HG03457 (cell line): ENCODE measurements at regions not wholly inside any gene's neighbourhood (a gene's known extent, or its start where the extent isn't known, plus 50 kb on each side); places are given as distances from the start of the nearest gene placed in this dataset.
"Not testable (repeated sequence)": the region's sequence is repeated elsewhere in the genome, so short reads cannot be mapped to it uniquely, and the experiment has no call there.

ENCODE experiments used
- ATAC-seq: cut with Tn5 transposase; IDR thresholded peaks from one replicate; pipeline ENCODE4 v1.9.1; 2021; ENCODE audit warnings: moderate number of reproducible peaks; ENCODE audit not compliant: unreplicated experiment

GRCh38 chr6:165768961-165769360, 105.9 kb upstream of the PDE10A start:
- ATAC-seq, result no peak

- no peak for ATAC-seq
Observed at GRCh38 chr6:165767228-165767627, 104.2 kb upstream of the PDE10A start.

GRCh38 chr6:165766457-165766856, 103.4 kb upstream of the PDE10A start:
- no peak for ATAC-seq

- ATAC-seq, result no peak
Observed at GRCh38 chr6:165766026-165766425, 103.0 kb upstream of the PDE10A start.

GRCh38 chr6:165765256-165765655, 102.2 kb upstream of the PDE10A start:
- ATAC-seq, result not testable (repeated sequence)

- ATAC-seq, result no peak
Observed at GRCh38 chr6:165762876-165763275, 99.8 kb upstream of the PDE10A start.

- ATAC-seq, result no peak
Observed at GRCh38 chr6:165762125-165762524, 99.1 kb upstream of the PDE10A start.

GRCh38 chr6:165760803-165761185, 97.8 kb upstream of the PDE10A start:
- ATAC-seq, result no peak

- no peak for ATAC-seq
Observed at GRCh38 chr6:165760126-165760802, 97.2 kb upstream of the PDE10A start.

GRCh38 chr6:165758441-165758840, 95.4 kb upstream of the PDE10A start:
- ATAC-seq, result no peak

- ATAC-seq, result no peak
Observed at GRCh38 chr6:165755583-165755982, 92.5 kb upstream of the PDE10A start.

- ATAC-seq, result no peak
Observed at GRCh38 chr6:165753506-165753905, 90.5 kb upstream of the PDE10A start.

- no peak for ATAC-seq
Observed at GRCh38 chr6:165752451-165752850, 89.4 kb upstream of the PDE10A start.

GRCh38 chr6:165751486-165751885, 88.4 kb upstream of the PDE10A start:
- ATAC-seq, result no peak

GRCh38 chr6:165749163-165749562, 86.1 kb upstream of the PDE10A start:
- no peak for ATAC-seq

GRCh38 chr6:165748390-165748789, 85.3 kb upstream of the PDE10A start:
- no peak for ATAC-seq

GRCh38 chr6:165747963-165748362, 84.9 kb upstream of the PDE10A start:
- ATAC-seq, result no peak

- no peak for ATAC-seq
Observed at GRCh38 chr6:165746331-165746730, 83.3 kb upstream of the PDE10A start.

- ATAC-seq, result no peak
Observed at GRCh38 chr6:165745492-165745891, 82.5 kb upstream of the PDE10A start.

- no peak for ATAC-seq
Observed at GRCh38 chr6:165744555-165745228, 81.7 kb upstream of the PDE10A start.

- ATAC-seq, result no peak
Observed at GRCh38 chr6:165743366-165743898, 80.4 kb upstream of the PDE10A start.

- ATAC-seq, result no peak
Observed at GRCh38 chr6:165742047-165742446, 79.0 kb upstream of the PDE10A start.
